NCI-H1436 (cell line): ENCODE measurements at regions not wholly inside any gene's neighbourhood (a gene's known extent, or its start where the extent isn't known, plus 50 kb on each side); places are given as distances from the start of the nearest gene placed in this dataset.

Source experiments
- DNase-seq: peaks from one replicate; lab custom pipeline; 2025; lab: John Stamatoyannopoulos, UW

DNA sequence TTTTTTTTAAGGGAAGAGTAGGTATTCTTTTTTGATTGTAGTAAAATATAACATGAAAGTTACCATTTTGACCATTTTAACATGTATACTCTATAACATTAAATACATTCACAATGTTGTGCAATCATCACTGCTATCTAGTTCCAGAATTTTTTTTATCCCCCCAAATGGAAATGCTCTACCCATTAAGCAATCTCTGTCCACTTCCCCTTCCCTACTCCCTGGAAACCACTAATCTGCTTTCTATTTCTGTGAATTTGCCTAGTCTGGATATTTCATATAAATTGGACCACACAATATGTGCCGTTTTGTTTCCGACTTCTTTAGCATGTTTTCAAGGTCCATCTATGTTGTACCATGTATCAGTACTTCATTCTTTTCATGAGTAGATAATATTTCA is 429.5 kb downstream of the TLE1 start:
- no peak for DNase-seq

DNA sequence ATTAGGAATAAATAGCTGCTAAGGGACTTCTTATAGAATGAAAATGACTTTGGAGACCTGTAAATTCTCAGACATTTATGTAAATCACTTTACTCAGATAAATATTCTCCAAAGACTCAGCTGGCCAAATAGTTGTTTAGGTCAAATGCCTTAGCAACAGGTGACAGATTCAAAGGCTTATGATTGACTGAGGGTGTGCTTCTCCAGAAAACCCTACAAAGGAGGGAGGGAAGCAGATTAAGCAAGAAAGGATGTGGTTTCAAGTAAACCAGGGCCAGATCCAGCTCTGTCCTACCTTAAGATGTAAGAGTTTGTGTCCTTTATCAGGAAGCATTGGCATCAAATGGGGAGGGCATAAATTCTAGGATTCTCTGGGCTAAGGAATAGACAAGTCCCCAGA is 433.0 kb downstream of the TLE1 start:
- DNase-seq = no peak

DNA sequence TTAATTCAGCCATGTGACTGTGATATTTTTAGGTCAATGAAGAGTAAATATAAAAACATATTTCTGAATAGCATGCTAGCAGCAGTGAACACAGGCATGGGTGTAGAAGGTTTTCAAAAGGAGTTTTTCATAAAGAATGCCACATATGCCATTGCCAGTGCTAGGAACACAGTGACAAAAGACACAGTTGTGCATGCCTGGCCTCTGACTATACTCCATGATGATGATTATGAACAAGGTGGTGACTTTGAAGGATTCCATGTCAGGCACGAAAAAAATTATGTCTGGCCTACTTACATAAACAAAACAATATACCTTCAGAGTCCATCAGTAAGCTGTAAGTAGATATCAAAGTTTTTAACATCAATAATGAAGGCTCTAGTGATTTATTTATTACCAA is 438.7 kb downstream of the TLE1 start:
- no peak for DNase-seq

DNA sequence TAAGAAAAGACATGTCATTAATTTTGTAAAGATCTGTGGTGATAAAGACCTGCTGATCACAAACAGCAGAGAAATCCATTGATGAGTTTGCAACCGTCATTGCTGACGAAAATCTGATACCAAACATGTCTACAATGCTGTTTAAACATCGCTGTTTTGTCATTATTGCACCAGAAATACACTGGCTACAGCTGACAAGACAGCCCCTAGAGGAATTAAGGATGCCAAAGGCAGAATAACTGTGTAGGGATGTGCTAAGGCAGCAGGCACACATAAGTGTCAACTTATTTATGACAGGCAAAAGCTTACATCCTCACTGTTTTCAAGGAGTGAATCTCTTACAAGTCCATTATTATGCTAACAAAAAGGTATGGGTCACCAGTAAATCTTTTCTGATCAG is 439.3 kb downstream of the TLE1 start:
- no peak for DNase-seq

DNA sequence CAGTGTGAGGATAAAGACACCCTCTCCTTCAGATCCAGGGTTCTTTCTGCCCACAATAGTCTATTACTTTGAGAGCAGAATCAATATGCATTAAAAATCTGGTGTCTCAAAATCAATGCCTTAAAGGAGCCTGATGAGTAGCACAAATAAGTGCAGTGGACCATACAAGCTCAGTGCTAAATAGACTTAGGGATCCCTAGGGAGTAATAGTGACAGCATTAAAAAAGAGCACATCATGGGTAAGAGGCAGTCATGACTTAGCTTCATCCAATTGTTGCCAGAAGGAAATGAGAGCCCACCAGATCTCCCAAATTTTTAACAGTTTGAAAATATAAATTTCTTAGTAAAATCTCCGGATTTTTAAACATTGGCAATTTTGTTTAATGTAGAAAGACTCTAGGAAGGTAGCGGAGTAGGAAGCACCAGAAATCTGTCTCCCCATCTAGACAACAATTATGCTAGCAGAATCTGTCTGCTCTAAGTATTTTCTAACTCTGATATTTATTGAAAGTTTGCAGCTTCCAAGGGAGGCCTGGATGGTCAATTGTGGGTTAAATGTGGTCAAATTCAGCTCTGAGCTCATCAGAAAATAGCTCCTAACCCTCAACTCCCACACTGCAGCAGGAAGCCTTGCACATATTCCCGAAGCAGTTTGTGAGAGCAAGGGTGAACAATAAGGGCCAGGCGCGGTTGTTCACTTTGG is 443.9 kb downstream of the TLE1 start:
- no peak for DNase-seq

DNA sequence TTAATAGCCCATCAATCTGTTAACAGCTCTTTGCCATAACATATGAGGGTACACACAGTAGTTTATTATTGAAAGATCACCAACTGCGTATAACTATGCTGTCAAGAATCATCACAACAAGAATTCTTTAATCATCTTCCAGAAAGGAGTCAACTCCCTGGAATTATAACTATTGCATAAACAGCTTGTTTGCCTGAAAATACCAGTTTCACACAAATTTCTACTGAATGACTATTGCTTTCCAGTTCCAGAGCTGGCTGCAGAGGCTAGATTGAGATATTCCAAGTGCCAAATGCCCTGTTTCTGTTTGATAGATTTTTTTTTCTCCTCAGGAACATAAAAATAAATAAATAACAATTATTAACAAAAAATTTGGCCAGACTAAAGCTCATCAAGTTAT is 444.7 kb downstream of the TLE1 start:
- no peak for DNase-seq

DNA sequence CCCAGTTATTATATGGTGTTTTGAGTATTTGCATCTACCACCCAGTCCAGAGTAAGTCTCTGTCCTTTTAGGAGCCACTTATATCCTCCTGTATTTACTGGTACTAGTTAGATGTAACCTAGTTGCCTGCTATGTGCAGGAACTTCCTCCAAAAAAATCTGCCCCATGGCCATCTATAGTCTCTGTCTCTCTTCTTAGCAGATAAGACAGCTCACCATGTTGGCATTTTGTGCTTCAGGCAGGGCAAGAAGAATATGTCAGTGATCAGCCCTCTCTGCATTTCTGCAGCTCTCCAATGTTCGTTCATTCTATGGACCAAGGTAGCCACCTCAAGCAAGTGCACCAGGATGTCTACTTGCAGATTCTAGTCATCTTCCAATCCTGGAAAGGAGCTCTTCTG is 446.5 kb downstream of the TLE1 start:
- DNase-seq = no peak

DNA sequence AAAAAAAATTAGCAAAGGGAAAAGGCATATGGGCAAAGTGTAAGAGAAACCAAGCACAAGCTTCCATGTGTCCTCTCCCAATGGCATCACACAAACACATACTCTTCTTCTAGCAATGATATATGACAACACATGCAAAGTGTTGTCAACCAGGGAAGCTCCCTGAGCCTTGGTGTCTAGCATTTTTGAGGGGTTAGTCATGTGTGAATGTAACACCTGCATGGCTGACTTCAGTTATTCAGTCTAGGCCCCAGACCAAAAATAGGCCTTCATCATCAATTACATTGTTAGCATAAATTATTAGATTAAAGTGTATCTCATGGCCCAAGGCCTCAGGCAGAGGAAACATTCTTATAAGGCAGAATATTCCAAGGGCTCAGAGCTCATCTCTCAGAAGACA is 450.0 kb downstream of the TLE1 start:
- no peak for DNase-seq

DNA sequence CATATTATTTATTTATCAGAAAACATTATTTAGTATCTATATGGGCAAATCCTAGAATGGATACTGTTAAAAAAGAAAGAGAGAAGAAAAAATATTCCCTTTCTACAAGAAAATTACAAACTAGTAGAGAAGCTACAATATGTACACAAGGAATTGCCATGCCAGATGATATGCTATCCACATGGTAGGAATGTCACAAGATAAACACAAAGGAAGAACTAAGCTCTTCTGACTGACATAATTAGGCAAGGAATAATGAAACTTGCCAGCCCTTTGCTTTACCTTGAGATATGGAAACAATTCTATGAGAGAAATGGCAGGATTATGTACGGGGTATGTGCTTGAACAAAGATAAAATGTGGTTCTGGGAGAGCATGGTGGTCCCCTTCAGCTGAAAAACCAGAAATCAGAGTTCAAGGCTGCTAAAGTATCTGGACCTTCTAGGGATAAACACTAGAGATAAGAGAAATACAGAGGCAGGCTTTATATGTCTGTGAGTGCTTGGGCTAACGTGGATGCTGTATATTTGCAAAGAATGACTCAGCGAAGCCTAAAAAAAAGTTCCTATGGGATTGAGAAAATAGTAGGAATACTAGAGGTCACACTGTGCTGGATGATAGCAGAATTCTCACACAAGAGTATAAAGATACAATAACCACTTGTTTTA is 451.6 kb downstream of the TLE1 start:
- no peak for DNase-seq

DNA sequence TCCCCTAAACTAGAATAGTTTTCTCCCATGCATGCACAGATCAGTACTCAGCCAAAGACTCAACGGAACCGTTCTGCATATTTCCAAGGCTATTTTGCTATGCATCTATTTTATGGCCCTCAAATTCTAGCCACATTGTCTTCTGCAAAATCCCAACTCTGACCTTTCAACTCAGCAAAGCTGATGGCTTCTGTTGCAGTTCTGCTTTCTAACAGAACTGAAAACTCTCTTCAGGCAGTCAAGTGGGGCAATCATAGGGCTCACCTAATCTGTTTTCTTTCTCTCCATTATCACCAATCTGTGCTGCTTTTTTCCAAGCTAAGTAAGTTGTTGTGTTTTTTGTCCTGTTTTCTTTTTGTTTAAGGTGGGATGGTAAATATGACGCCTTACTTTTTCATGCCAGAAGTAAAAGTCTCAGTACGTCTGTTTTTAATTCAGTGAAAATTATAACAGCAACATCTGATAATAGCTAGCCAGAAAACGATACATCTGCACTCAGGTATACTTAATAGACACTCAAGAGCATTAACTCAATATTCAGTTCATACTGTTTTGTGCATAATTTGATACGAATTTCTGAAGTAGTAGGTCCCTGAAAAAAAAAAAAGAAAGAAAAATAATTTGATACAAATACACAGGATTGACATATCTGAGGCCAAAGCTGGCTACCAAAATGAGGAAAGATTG is 454.3 kb downstream of the TLE1 start:
- no peak for DNase-seq

DNA sequence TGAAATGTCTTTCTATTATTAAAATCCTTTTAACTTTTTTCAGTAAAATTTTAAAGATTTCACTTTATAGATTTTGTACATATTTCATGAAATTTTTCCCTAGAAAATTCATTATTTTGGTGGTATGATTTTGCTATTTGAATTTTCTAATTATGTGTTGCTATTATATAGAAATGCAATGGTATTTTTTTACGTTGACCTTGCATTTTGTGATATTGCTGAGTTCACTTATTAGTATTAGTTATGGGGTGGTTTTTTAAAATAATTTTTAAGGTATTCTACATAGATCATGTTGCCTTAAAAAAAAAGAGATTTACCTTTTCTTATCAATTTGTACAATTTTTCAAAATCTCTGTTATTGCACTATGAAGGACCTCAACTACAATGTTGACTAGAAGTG is 458.3 kb downstream of the TLE1 start:
- no peak for DNase-seq

DNA sequence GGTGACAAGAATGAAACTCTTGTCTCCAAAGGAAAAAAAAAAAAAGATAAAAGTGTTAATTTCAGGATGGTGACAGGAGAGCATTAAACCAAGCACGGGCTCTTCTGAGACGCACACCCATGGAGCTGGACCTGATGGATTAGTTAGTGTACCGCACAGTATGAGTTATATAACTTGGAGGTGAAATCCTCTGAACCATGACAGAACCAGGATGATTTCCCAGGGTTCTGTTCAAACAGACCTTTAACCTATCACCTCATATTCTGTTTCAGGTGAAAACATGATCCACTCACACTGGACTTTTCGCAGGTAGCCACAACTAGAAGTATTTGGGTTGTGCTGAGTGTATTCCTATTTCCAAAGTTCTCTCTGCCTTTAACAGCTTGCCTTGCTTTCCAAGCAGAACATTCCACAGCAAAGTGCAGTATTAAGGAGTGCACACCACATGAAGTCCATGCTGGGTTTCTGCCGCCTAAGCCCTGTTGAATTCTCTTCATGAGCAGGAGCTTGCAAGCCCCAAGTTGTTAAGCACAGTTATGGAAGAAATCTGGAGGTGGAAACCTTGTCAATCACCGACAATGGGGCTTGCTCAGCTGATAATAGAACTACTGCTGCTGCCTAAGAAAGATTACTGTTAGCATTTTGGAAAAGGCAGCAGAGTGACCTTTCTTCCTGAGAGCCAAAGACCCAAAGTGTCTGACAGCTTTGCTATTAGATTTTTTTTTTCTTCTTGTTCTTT is 461.7 kb downstream of the TLE1 start:
- no peak for DNase-seq

DNA sequence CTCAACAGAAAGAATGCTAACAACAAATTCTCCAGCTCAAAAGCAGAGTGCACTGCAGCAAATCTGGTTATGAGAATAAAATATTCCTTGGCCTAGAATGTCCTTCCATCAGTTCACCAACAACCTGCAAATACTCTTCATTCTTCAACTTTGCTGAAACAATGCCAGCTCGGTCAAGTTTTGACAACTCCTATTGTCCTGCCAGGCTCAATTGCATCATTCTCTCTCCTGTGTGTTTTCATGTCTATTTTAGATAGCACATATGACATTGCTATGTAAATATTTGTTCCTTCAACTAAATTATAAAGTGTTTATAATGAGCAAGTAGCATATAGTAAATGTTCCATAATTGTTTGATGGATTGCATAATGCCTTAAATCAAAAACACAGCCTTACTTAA is 463.8 kb downstream of the TLE1 start:
- DNase-seq = no peak

DNA sequence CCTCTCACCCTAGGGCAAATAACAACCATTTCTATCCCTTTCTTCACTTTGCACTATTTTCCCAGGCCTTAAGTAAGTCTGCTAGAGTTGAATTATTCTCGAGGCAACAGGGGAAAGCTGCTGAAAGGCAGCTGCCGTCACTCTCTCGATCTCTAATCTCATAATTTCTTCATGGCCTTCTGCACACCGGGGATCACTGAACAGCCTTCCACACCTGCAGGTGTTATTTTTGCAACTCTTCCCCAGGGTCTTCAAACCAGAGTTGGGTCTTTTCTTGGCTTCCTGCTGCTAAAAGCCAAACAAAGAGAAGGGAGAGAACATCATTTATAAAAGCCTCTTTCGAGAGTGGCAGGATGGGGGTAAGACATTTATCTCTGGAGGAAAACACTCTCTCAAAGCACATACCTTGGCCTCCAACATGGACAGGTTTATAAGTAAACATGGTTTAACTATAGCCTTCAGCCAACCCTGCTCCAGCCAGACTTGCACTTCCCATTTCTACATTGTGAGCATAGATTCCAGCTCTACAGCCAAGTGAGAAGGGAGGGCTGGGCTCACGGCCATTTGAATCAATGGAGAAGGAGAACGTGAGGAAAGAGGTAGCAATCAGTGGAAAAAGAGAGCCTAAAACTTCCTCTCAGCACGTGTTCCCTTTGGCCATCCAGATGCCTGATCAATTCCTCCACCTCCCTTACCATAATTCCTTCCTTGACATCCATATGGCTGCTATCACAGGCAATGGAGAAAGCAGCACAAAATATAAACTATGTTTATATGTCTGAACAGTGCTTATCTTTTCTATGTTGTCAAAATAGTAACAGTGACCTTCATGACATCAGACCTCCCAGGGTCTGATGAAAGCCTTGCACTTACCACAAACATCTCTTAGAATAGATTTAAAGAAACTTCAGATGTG is 464.9 kb downstream of the TLE1 start:
- DNase-seq = no peak

DNA sequence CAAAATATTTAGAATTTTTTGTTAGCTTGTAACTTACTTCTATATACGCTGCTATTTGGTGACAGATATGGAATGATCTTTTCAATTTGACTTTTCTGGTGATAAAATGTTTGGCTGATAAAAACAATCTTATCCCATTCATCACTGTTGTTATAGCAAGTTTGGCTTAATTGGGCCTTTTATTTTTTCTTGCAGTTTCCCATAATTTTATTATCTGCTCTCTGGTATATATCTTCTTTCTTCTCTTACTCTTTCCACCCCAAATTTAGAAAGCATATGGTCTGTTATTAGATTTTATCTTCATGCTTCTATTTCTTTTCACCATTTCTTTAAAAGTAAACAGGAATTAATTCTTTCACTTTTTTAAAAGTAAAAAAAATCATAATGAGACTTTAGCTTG is 474.4 kb downstream of the TLE1 start:
- no peak for DNase-seq

DNA sequence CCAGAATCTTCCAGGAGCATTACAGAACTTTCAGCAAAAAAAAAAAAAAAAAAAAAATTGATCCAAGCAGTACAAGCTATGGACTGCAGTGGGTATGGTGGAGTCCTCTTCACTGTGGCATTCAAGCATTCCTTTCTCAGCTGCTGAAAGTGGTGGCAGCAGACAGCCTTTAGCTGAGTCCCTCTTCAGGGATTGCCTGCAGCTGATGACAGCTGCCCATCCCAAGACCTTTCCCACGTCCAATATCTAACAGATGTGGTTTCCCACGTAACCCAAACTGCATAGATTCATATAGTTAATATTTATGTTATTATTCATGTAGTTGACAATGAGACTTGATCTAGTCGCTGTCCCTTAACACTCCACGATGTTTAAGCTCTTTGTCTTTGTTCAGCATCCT is 475.9 kb downstream of the TLE1 start:
- no peak for DNase-seq

DNA sequence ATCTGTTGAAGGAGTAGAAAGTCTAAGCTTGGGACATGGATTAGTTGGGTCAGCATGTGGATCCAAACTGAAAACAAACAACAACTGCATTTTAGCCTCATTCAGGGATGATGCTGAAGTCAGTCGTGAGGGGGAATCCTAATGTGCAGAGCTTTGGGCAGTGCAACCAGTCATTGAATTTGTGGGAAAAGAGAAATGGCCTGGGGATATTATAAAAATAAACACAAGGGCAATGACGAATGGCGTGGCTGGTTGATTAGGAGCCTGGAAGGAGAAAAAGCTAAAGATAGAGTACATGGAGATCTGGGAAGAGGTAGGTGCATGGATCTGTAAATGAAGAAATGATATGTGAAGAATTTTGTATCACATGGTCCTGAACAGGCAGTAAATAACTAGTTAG is 477.6 kb downstream of the TLE1 start:
- DNase-seq = no peak

DNA sequence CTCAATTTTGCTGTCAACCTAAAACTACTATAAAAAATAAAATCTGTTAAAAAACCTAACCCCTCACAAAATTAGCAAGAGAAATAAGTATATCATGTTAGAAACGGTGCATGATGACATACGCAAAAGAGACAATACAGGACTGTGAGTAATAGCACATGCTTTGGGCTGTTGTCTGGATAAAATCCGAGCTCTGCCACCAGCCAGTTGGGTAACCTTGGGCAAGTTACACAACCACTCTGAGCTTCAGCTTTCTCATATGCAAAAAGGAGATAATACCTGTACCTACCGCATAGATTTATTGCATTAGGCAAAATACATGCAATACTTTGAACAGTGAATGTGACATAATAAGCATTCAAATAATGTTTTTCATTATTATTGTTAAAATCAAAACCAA is 481.7 kb downstream of the TLE1 start:
- no peak for DNase-seq

DNA sequence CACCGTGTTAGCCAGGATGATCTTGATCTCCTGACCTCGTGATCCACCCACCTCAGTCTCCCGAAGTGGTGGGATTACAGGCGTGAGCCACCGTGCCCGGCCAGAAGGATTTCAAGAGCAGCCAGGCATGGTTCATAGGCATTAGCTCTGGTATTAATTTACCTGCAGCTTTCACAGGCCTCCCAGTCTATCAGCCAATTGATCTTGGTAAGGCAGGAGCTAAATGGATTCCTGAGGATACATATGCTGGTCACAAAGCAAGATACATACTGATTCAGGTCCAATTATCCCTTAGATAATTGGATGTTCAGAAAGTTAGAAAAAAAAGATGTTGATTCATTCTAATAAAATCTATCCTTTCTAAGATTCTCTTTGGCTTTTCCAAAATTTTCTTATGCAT is 487.1 kb downstream of the TLE1 start:
- no peak for DNase-seq

DNA sequence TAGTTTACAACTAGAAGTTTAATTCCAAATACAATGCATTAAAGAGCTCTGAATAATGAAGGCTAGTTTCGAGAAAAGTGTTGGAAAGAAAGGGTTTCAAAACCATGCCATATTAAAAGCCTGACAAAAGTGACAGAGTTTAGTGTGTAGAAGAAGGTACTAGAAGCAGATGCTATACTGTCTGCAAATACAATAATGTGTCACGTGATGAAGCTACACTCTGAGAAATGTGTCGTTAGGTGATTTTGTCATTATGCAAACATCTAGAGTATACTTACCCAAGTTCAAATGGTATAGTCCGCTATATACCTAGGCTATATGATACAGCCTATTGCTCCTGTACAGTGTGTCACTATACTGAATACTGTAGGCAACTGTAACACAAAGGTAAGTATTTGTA is 494.1 kb downstream of the TLE1 start:
- no peak for DNase-seq
